SH-SY5Y (cell line): ENCODE measurements at regions not wholly inside any gene's neighbourhood (a gene's known extent, or its start where the extent isn't known, plus 50 kb on each side); places are given as distances from the start of the nearest gene placed in this dataset.

Source experiments
- GATA2 ChIP-seq: IDR thresholded peaks from 2 replicates; pipeline ENCODE4 v1.6.1; 2011; ENCODE audit warnings: mild to moderate bottlenecking, low read depth, low read length
- GATA3 ChIP-seq: IDR thresholded peaks from 2 replicates; pipeline ENCODE4 v1.6.1; 2011; ENCODE audit warnings: low read depth, mild to moderate bottlenecking, low read length, moderate library complexity

DNA sequence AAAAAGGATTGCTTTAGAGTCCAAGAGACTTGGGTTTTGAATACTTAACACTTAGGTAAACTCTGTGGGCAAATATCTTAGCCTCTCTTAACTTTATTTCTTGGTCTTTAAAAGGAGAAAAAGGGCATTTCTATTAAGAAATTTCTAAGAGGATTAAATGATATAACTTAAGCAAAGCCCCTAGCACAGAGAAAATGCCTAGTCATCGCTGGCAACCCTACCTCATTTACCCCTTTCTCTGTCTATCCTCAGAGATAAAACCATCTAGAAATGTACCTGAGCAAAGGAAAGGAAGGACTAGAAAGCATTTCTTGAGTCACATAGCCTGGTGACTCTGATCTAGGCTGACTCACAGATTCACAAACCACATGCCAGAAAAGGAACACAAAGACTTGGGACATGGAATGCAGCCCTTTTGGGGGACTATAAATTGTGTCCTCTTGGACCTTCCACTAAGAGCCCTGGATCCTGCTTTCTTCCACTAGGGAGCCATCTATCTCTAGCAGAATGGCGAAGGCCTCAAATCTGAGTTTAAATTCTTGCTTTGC is 120.6 kb downstream of the FOXD1 start:
- TF ChIP-seq GATA2 (no peak), GATA3 (no peak)
